ENCODE measurements at regions not wholly inside any gene's neighbourhood (a gene's known extent, or its start where the extent isn't known, plus 50 kb on each side); places are given as distances from the start of the nearest gene placed in this dataset.

- Histone ChIP-seq H3K36me3 (ENCODE audit: control insufficient read depth in 2 of 3, insufficient read depth in 3 of 3, low read length in 3 of 3) (no peaks in the 10 kb centered on the region), H3K9ac (ENCODE audit: low read length in 3 of 3) (no peak overlapping the region), H3K9me3 (ENCODE audit: control insufficient read depth in 2 of 3, insufficient read depth in 1 of 3, low read length in 3 of 3) (no peaks in the 10 kb centered on the region), H3K27me3 (ENCODE audit: control insufficient read depth, insufficient read depth, low read length) (no peaks in the 10 kb centered on the region), H3K4me3 (ENCODE audit: low read length in 3 of 3) (no peak overlapping the region), H3K4me1 (ENCODE audit: control insufficient read depth in 2 of 3, insufficient read depth in 2 of 3, low read depth in 1 of 3, low read length in 3 of 3) (no peaks in the 10 kb centered on the region), H3K27ac (ENCODE audit: low read depth in 2 of 2, low read length in 2 of 2) (no peak overlapping the region)
- FAIRE-seq (no peak), DNase-seq (no peak)
- intact Hi-C loops (cut with DNase I) = no loop called here
- TF ChIP-seq CTCF (IDR thresholded peaks at IDR 0.05; ENCODE audit: borderline replicate concordance, extremely low read depth, insufficient read depth) = no peak
Measured at GRCh38 chr16:6856578-6856977, 476.1 kb upstream of the RBFOX1 start.

- FAIRE-seq (no peak), DNase-seq (no peak)
- Histone ChIP-seq H3K9ac (ENCODE audit: low read length in 3 of 3) (no peak overlapping the region), H3K36me3 (ENCODE audit: control insufficient read depth in 2 of 3, insufficient read depth in 3 of 3, low read length in 3 of 3) (no peaks in the 10 kb centered on the region), H3K4me3 (ENCODE audit: low read length in 3 of 3) (no peak overlapping the region), H3K4me1 (ENCODE audit: control insufficient read depth in 2 of 3, insufficient read depth in 2 of 3, low read depth in 1 of 3, low read length in 3 of 3) (no peaks in the 10 kb centered on the region), H3K27ac (ENCODE audit: low read depth in 2 of 2, low read length in 2 of 2) (no peak overlapping the region), H3K9me3 (ENCODE audit: control insufficient read depth in 2 of 3, insufficient read depth in 1 of 3, low read length in 3 of 3) (no peaks in the 10 kb centered on the region), H3K27me3 (ENCODE audit: control insufficient read depth, insufficient read depth, low read length) (no peaks in the 10 kb centered on the region)
- intact Hi-C loops (cut with DNase I) = no loop called here
- no peak for TF ChIP-seq CTCF (IDR thresholded peaks at IDR 0.05; ENCODE audit: borderline replicate concordance, extremely low read depth, insufficient read depth)
Measured at GRCh38 chr16:6853565-6853964, 479.1 kb upstream of the RBFOX1 start.

- no peak for TF ChIP-seq CTCF (IDR thresholded peaks at IDR 0.05; ENCODE audit: borderline replicate concordance, extremely low read depth, insufficient read depth)
- FAIRE-seq = no peak
- intact Hi-C loops (cut with DNase I) = no loop called here
- Histone ChIP-seq H3K9ac (ENCODE audit: low read length in 3 of 3) (no peak overlapping the region), H3K36me3 (ENCODE audit: control insufficient read depth in 2 of 3, insufficient read depth in 3 of 3, low read length in 3 of 3) (no peaks in the 10 kb centered on the region), H3K27me3 (ENCODE audit: control insufficient read depth, insufficient read depth, low read length) (no peaks in the 10 kb centered on the region), H3K4me1 (ENCODE audit: control insufficient read depth in 2 of 3, insufficient read depth in 2 of 3, low read depth in 1 of 3, low read length in 3 of 3) (no peaks in the 10 kb centered on the region), H3K4me3 (ENCODE audit: low read length in 3 of 3) (no peak overlapping the region), H3K9me3 (ENCODE audit: control insufficient read depth in 2 of 3, insufficient read depth in 1 of 3, low read length in 3 of 3) (no peaks in the 10 kb centered on the region), H3K27ac (ENCODE audit: low read depth in 2 of 2, low read length in 2 of 2) (no peak overlapping the region)
- DNase-seq = peak in 1 of 5 donors; percentile 3
Measured at GRCh38 chr16:6852643-6853225, 479.9 kb upstream of the RBFOX1 start.

- FAIRE-seq = no peak
- H3K36me3 ChIP-seq (ENCODE audit: control insufficient read depth in 2 of 3, insufficient read depth in 3 of 3, low read length in 3 of 3) = no peaks in the 10 kb centered on the region
- no peak overlapping the region for H3K9ac ChIP-seq (ENCODE audit: low read length in 3 of 3)
- H3K9me3 ChIP-seq (ENCODE audit: control insufficient read depth in 2 of 3, insufficient read depth in 1 of 3, low read length in 3 of 3) = no peaks in the 10 kb centered on the region
- no peak overlapping the region for H3K27ac ChIP-seq (ENCODE audit: low read depth in 2 of 2, low read length in 2 of 2)
- no peak for DNase-seq
- TF ChIP-seq CTCF (IDR thresholded peaks at IDR 0.05; ENCODE audit: borderline replicate concordance, extremely low read depth, insufficient read depth) = no peak
- H3K4me3 ChIP-seq (ENCODE audit: low read length in 3 of 3) = no peak overlapping the region
- H3K27me3 ChIP-seq (ENCODE audit: control insufficient read depth, insufficient read depth, low read length) = no peaks in the 10 kb centered on the region
- intact Hi-C loops (cut with DNase I) = no loop called here
- no peaks in the 10 kb centered on the region for H3K4me1 ChIP-seq (ENCODE audit: control insufficient read depth in 2 of 3, insufficient read depth in 2 of 3, low read depth in 1 of 3, low read length in 3 of 3)
Measured at GRCh38 chr16:6846452-6846851, 486.2 kb upstream of the RBFOX1 start.
